Naive thymus-derived CD4-positive, alpha-beta T cell (primary cell): ENCODE measurements at regions not wholly inside any gene's neighbourhood (a gene's known extent, or its start where the extent isn't known, plus 50 kb on each side); places are given as distances from the start of the nearest gene placed in this dataset.

Experiments
- ATAC-seq: fragments of 150-1000 bp; cut with Tn5 transposase; 2 replicates; pipeline ENCODE4 v1.10.0; 2021; ENCODE audit warnings: mild to moderate bottlenecking, moderate library complexity
- CTCF ChIA-PET: fragments of 350-600 bp; sonication (Branson Sonifier 250); formaldehyde crosslinking; loops from one replicate; lab custom pipeline; 2021; ENCODE audit warnings: antibody characterized with exemption; lab: Charles Lee
- POLR2A ChIA-PET: fragments of 350-600 bp; sonication (Branson Sonifier 250); formaldehyde crosslinking; loops from one replicate; lab custom pipeline; 2021; ENCODE audit warnings: antibody characterized with exemption, inconsistent platforms; lab: Charles Lee
- DNase-seq, 9 donors: peaks; one replicate each; pipeline versions ENCODE4 v3.0.0 to v3.0.0-alpha.2; 2020 to 2022; ENCODE audit warnings: mixed read lengths in 1 of 9
- H3K27ac ChIP-seq: one replicate; pipeline ENCODE4 v1.7.0; 2013; ENCODE audit warnings: mild to moderate bottlenecking, low read depth, low read length, moderate library complexity
- H3K27me3 ChIP-seq, 2 donors: one replicate each; pipeline ENCODE4 v1.7.0; 2013; ENCODE audit warnings: low read length in 2 of 2, mild to moderate bottlenecking in 2 of 2, moderate library complexity in 2 of 2; ENCODE audit not compliant: control insufficient read depth in 2 of 2, insufficient read depth in 2 of 2
- H3K36me3 ChIP-seq, 3 experiments: 1 replicate in 2 of 3; 2 replicates in 1 of 3; pipeline ENCODE4 v1.7.0; 2013; ENCODE audit warnings: low read length in 3 of 3, mild to moderate bottlenecking in 3 of 3, moderate library complexity in 1 of 3; ENCODE audit not compliant: insufficient read depth in 3 of 3, control insufficient read depth in 2 of 3
- H3K4me1 ChIP-seq, 2 donors: one replicate each; pipeline ENCODE4 v1.7.0; 2013; ENCODE audit warnings: low read length in 2 of 2, mild to moderate bottlenecking in 2 of 2, moderate library complexity in 1 of 2; ENCODE audit not compliant: control insufficient read depth in 2 of 2, insufficient read depth in 2 of 2
- H3K4me3 ChIP-seq: 2 replicates; pipeline ENCODE4 v1.7.0; 2013; ENCODE audit warnings: mild to moderate bottlenecking, low read length
- H3K9me3 ChIP-seq, 3 experiments: 1 replicate in 2 of 3; 2 replicates in 1 of 3; pipeline ENCODE4 v1.7.0; 2013; ENCODE audit warnings: low read length in 3 of 3; ENCODE audit not compliant: control insufficient read depth in 2 of 3
- H3K27ac Mint-ChIP-seq, 9 donors: one replicate each; pipeline ENCODE4 v1.8.0; 2020 to 2022; ENCODE audit warnings: mixed read lengths in 9 of 9, mild to moderate bottlenecking in 8 of 9, moderate library complexity in 5 of 9, inconsistent platforms in 2 of 9
- H3K27me3 Mint-ChIP-seq, 5 donors: one replicate each; pipeline ENCODE4 v1.8.0; 2021 to 2022; ENCODE audit warnings: mixed read lengths in 5 of 5, mild to moderate bottlenecking in 1 of 5
- H3K36me3 Mint-ChIP-seq, 5 donors: one replicate each; pipeline ENCODE4 v1.8.0; 2020 to 2022; ENCODE audit warnings: mixed read lengths in 5 of 5, mild to moderate bottlenecking in 3 of 5, inconsistent platforms in 1 of 5
- H3K4me1 Mint-ChIP-seq, 7 donors: one replicate each; pipeline ENCODE4 v1.8.0; 2020 to 2022; ENCODE audit warnings: mixed read lengths in 7 of 7, mild to moderate bottlenecking in 3 of 7, inconsistent platforms in 1 of 7
- H3K4me3 Mint-ChIP-seq, 10 donors: one replicate each; pipeline ENCODE4 v1.8.0; 2020 to 2022; ENCODE audit warnings: mild to moderate bottlenecking in 10 of 10, mixed read lengths in 10 of 10, moderate library complexity in 6 of 10, inconsistent platforms in 2 of 10
- H3K9me3 Mint-ChIP-seq, 11 donors: one replicate each; pipeline ENCODE4 v1.8.0; 2020 to 2022; ENCODE audit warnings: mixed read lengths in 11 of 11, mild to moderate bottlenecking in 4 of 11, inconsistent platforms in 1 of 11, moderate library complexity in 1 of 11
- intact Hi-C, 2 donors: fragments of 100-400 bp; cut with micrococcal nuclease; formaldehyde crosslinking; loops; one replicate each; pipeline ENCODE4 v1.15.1; 2023

- CTCF ChIA-PET = no interaction called here
- Mint-ChIP-seq H3K9me3 (peaks cover 0 to 2% (median 0%) of the 10 kb centered on the region in 11 donors), H3K4me1 (no peaks in the 10 kb centered on the region), H3K27me3 (peaks cover 0 to 8% (median 5%) of the 10 kb centered on the region in 5 donors), H3K36me3 (peaks cover 0 to 3% (median 0%) of the 10 kb centered on the region in 5 donors), H3K4me3 (no peak overlapping the region), H3K27ac (no peak overlapping the region)
- Histone ChIP-seq H3K9me3 (no peaks in the 10 kb centered on the region), H3K27ac (no peak overlapping the region), H3K4me1 (no peaks in the 10 kb centered on the region), H3K36me3 (no peaks in the 10 kb centered on the region), H3K4me3 (no peak overlapping the region), H3K27me3 (no peaks in the 10 kb centered on the region)
- ATAC-seq (no peak), DNase-seq (no peak)
- POLR2A ChIA-PET = no interaction called here
- intact Hi-C loops = no loop called here
These were observed 89.0 kb downstream of the NAF1 start for GRCh38 chr4:163077680-163078079.

- no peaks in the 10 kb centered on the region for H3K4me1 Mint-ChIP-seq
- DNase-seq (no peak), ATAC-seq (no peak)
These were observed 94.5 kb downstream of the NAF1 start for GRCh38 chr4:163072222-163072621.

GRCh38 chr4:163071308-163071707, 95.4 kb downstream of the NAF1 start:
- DNase-seq = no peak
- H3K27me3 ChIP-seq = no peaks in the 10 kb centered on the region
- H3K36me3 ChIP-seq = no peaks in the 10 kb centered on the region
- no peaks in the 10 kb centered on the region for H3K4me1 Mint-ChIP-seq
- H3K27ac Mint-ChIP-seq = no peak overlapping the region
- ChIA-PET POLR2A (no interaction called here), CTCF (no interaction called here)
- peaks cover 0 to 13% (median 10%) of the 10 kb centered on the region in 5 donors for H3K27me3 Mint-ChIP-seq
- H3K4me3 ChIP-seq = no peak overlapping the region
- H3K27ac ChIP-seq = no peak overlapping the region
- H3K9me3 ChIP-seq = no peaks in the 10 kb centered on the region
- H3K36me3 Mint-ChIP-seq = no peaks in the 10 kb centered on the region
- no peak overlapping the region for H3K4me3 Mint-ChIP-seq
- no peaks in the 10 kb centered on the region for H3K4me1 ChIP-seq
- intact Hi-C loops = no loop called here
- no peak for ATAC-seq
- H3K9me3 Mint-ChIP-seq = peaks cover 0 to 3% (median 0%) of the 10 kb centered on the region in 11 donors

More at GRCh38 chr4:163072222-163072621, 94.5 kb downstream of the NAF1 start:
- H3K4me3 Mint-ChIP-seq = no peak overlapping the region
- POLR2A ChIA-PET = no interaction called here
- no peak overlapping the region for H3K27ac ChIP-seq
- no peaks in the 10 kb centered on the region for H3K36me3 Mint-ChIP-seq
- no peak overlapping the region for H3K4me3 ChIP-seq
- H3K27me3 Mint-ChIP-seq = peaks cover 0 to 4% (median 4%) of the 10 kb centered on the region in 5 donors
- H3K4me1 ChIP-seq = no peaks in the 10 kb centered on the region
- peaks cover 0 to 3% (median 0%) of the 10 kb centered on the region in 11 donors for H3K9me3 Mint-ChIP-seq
- CTCF ChIA-PET = no interaction called here
- H3K27ac Mint-ChIP-seq = no peak overlapping the region
- H3K36me3 ChIP-seq = no peaks in the 10 kb centered on the region
- no peaks in the 10 kb centered on the region for H3K9me3 ChIP-seq
- intact Hi-C loops = no loop called here
- H3K27me3 ChIP-seq = no peaks in the 10 kb centered on the region

GRCh38 chr4:163070023-163070422, 96.7 kb downstream of the NAF1 start:
- no peaks in the 10 kb centered on the region for H3K4me1 ChIP-seq
- H3K4me3 Mint-ChIP-seq = no peak overlapping the region
- CTCF ChIA-PET = no interaction called here
- no peak overlapping the region for H3K27ac Mint-ChIP-seq
- no peak overlapping the region for H3K27ac ChIP-seq
- H3K27me3 ChIP-seq = no peaks in the 10 kb centered on the region
- H3K9me3 Mint-ChIP-seq = peaks cover 0 to 1% (median 0%) of the 10 kb centered on the region in 11 donors
- ATAC-seq (no peak), DNase-seq (no peak)
- H3K27me3 Mint-ChIP-seq = peaks cover 0 to 17% (median 12%) of the 10 kb centered on the region in 5 donors
- intact Hi-C loops = no loop called here
- no peaks in the 10 kb centered on the region for H3K4me1 Mint-ChIP-seq
- no peaks in the 10 kb centered on the region for H3K36me3 Mint-ChIP-seq
- no peak overlapping the region for H3K4me3 ChIP-seq
- H3K9me3 ChIP-seq = no peaks in the 10 kb centered on the region
- POLR2A ChIA-PET = no interaction called here
- H3K36me3 ChIP-seq = no peaks in the 10 kb centered on the region

GRCh38 chr4:163063891-163064290, 102.8 kb downstream of the NAF1 start:
- no peaks in the 10 kb centered on the region for H3K27me3 ChIP-seq
- no peak overlapping the region for H3K27ac ChIP-seq
- H3K4me1 ChIP-seq = no peaks in the 10 kb centered on the region
- DNase-seq (no peak), ATAC-seq (no peak)
- Mint-ChIP-seq H3K27me3 (peaks cover 0 to 47% (median 20%) of the 10 kb centered on the region in 5 donors), H3K4me1 (no peaks in the 10 kb centered on the region), H3K36me3 (no peaks in the 10 kb centered on the region), H3K4me3 (no peak overlapping the region), H3K27ac (no peak overlapping the region), H3K9me3 (peaks cover 0 to 6% (median 0%) of the 10 kb centered on the region in 11 donors)
- no peaks in the 10 kb centered on the region for H3K36me3 ChIP-seq
- ChIA-PET POLR2A (no interaction called here), CTCF (no interaction called here)
- intact Hi-C loops = no loop called here
- no peaks in the 10 kb centered on the region for H3K9me3 ChIP-seq
- no peak overlapping the region for H3K4me3 ChIP-seq

- Mint-ChIP-seq H3K27me3 (peaks cover 0 to 16% (median 11%) of the 10 kb centered on the region in 5 donors), H3K36me3 (no peaks in the 10 kb centered on the region), H3K9me3 (no peaks in the 10 kb centered on the region), H3K4me3 (no peak overlapping the region), H3K4me1 (no peaks in the 10 kb centered on the region), H3K27ac (no peak overlapping the region)
- DNase-seq (peak in 4 of 9 donors; percentile 3 to 8 (median 5)), ATAC-seq (no peak)
- Histone ChIP-seq H3K27ac (no peak overlapping the region), H3K36me3 (no peaks in the 10 kb centered on the region), H3K9me3 (no peaks in the 10 kb centered on the region), H3K4me1 (no peaks in the 10 kb centered on the region), H3K27me3 (no peaks in the 10 kb centered on the region), H3K4me3 (no peak overlapping the region)
- POLR2A ChIA-PET = no interaction called here
- intact Hi-C loops = loop anchor here (1.0 to 5.0 kb wide), 2 partner anchors 500 to 964 kb away; no protein-coding TSS in a partner anchor
- CTCF ChIA-PET = interaction anchor here (0.6 kb wide), 1 partner anchor 71 kb away, joined by 3 read pairs; no protein-coding TSS in a partner anchor
These were observed 118.2 kb downstream of the NAF1 start for GRCh38 chr4:163048447-163048846.

GRCh38 chr4:163042306-163042705, 124.4 kb downstream of the NAF1 start:
- H3K4me3 Mint-ChIP-seq = no peak overlapping the region
- no peaks in the 10 kb centered on the region for H3K27me3 ChIP-seq
- POLR2A ChIA-PET = no interaction called here
- H3K27ac Mint-ChIP-seq = no peak overlapping the region
- peaks cover 0 to 2% (median 0%) of the 10 kb centered on the region in 7 donors for H3K4me1 Mint-ChIP-seq
- H3K9me3 Mint-ChIP-seq = peaks cover 0 to 19% (median 2%) of the 10 kb centered on the region in 11 donors
- DNase-seq = no peak
- CTCF ChIA-PET = no interaction called here
- no peak overlapping the region for H3K4me3 ChIP-seq
- H3K27me3 Mint-ChIP-seq = peaks cover 0 to 14% (median 10%) of the 10 kb centered on the region in 5 donors
- intact Hi-C loops = no loop called here
- H3K4me1 ChIP-seq = no peaks in the 10 kb centered on the region
- H3K36me3 ChIP-seq = no peaks in the 10 kb centered on the region
- ATAC-seq = no peak
- H3K27ac ChIP-seq = no peak overlapping the region
- no peaks in the 10 kb centered on the region for H3K36me3 Mint-ChIP-seq
- H3K9me3 ChIP-seq = no peaks in the 10 kb centered on the region
